ENCODE measurements at regions not wholly inside any gene's neighbourhood (a gene's known extent, or its start where the extent isn't known, plus 50 kb on each side); places are given as distances from the start of the nearest gene placed in this dataset.
"Not testable (repeated sequence)": the region's sequence is repeated elsewhere in the genome, so short reads cannot be mapped to it uniquely, and the experiment has no call there.

DNA sequence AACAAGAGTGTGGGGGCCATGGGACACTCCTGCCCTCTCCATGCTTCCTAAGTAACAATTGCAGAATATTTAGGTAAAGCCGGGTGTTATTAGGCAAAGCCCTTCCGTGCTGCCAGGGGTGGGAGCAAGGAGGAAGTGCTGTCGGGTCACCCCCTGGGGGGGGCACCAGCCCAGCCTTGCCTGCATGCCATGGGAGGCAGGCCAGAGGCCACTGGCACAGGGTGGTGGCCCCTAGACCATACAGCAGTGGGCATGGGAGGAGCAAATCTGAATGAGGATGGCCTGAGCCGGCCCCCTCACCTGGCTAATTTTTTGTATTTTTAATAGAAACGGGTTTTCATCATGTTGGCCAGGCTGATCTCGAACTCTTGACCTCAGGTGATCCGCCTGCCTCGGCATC lies 355.7 kb upstream of the CDH8 start:
- DNase-seq (ENCODE audit: low read depth): no peak

DNA sequence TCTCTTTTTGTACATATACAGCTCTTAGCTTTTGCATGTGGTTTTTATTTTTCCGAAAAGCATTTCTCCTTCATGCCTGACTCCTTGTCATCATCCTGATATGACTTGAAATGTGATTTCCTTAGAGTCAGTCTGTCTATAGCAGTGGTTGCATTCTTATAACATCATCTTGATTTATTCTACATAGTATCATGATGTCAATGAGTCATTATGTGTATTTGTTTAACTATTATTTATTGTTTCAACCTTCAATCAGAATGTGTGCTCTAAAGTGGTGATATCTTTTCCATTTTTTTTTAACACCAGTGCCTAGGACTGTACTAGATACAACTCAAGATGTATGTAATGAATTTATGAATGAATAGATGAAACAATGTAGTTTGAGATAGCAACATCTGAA lies 354.9 kb upstream of the CDH8 start:
- DNase-seq (ENCODE audit: low read depth): no peak

DNA sequence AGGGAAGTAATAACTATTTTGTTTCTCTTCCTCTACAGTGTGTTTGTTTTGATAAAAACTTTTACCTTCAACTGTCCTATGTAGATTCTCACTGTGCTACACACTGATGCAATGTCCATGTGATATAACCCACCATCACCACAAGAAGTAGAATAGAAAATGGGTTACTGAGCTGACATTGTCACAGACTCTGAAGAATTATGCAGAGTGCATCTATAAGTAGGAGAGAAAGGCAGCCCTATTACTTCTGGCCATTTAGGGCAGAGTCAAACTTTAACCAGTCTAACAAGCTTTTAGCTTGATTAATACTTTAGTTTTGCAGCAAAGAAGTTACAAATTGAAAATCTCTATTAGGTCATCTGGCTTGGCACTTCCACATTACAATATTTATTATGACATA lies 354.0 kb upstream of the CDH8 start:
- no peak for DNase-seq (ENCODE audit: low read depth)

DNA sequence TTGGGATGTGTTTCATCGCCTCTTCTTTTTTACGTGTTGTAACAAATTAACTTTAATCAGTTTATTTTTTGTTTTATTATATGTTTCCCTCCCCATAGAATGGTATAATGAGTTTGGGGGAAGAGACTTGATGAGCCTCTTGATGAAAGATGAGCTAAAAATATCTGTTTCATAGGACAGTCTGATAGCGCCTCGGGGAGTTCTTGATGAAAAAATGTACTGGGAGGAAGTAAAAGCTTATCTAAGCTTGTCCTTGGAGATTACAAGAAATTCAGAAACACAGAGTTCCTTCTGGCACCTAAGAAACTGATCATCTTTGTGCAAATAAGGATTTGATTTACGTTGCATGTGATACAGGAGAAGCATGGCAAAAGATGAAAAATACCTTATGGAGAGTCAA lies 350.2 kb upstream of the CDH8 start:
- DNase-seq (ENCODE audit: low read depth): no peak

DNA sequence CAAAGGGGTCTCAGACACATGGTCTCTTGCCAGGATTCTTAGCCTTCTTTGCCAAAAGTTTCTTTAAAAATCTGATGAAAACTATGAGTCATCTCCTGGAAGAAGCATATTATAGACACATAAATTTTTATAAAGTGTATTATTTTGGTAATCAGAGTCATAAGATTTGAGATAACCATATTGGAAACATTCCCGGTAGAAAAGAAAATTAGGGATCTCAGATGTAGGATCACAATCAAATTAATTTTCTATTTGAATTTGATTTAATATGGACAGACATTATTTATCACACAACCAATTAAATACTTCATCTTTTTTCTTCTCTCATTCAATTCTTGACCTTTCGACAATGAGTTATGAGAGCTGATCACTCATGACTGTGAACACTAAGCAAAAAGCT lies 347.7 kb upstream of the CDH8 start:
- no peak for DNase-seq (ENCODE audit: low read depth)

DNA sequence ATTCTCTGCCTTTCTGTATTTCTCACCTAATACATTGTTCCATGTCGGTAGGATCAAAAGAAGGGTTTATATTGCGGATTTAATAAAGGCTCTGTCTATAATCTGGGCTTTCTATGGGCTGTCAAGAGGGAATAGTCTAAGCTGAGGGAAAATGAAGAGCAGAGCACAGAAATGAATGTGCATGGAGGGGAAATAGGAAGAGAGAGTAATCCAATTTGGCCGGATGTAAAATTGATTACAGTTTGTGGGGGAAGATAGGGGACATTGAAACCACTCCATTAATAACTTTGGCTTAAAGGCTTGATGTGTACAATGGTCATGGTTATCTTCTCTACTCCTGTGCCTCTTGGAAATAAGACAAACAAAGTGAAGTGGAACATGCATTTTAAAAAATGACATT lies 334.2 kb upstream of the CDH8 start:
- no peak for DNase-seq (ENCODE audit: low read depth)

DNA sequence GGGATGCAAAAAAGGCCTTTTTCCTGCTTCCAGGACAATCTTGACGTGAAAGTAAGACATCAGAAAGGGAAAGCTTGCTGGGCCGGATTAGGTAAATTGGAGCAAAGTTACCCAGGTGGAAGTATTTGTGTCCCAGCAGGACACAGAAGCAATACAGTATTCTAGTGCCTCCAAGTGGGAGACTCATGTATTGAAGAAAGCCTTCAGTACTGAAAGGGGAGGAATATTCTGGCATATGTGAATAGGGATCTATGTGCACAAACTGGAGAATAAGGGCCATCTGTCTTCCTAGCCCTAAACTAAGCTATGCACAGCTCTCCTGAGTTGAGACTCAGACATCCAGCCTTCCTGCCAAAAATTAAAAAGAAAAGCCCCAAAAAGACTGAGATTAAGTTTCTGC lies 327.3 kb upstream of the CDH8 start:
- no peak for DNase-seq (ENCODE audit: low read depth)

DNA sequence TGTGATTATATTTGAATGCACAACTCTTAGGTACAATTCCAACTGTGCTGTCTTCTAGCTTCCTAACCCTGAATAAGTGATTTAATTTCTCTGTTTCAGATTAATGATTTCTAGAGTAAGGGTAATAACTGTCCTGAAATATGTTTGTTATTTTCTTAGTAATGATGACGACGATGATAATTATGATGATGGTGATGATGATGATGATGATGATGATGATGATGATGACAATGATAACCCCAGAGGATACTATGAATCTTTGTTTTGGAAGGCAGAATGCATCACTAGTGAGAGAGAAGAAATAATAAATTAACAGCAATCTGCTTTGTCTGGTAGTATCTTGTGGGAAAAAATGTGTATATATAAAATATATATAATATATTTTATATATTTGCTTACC lies 317.1 kb upstream of the CDH8 start:
- no peak for DNase-seq (ENCODE audit: low read depth)

DNA sequence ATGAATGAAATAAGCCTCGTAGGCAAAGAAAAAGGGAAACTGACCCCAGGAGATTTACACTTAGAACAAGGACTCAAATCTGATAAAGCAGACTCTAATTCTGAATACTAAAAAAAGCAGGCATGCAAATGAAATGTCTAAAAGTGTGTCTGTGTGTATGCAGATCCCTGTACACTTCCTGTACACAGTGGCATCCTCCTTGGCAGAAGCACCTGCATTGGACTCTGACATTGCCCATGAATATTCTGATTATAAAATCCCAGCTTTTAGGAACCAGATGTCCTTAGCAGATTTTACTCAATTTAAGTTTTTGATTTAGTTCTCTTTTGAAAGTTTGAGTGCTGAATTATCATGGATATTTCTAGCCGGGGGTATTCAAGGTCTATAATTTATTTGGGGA lies 306.0 kb upstream of the CDH8 start:
- DNase-seq (ENCODE audit: low read depth): no peak

DNA sequence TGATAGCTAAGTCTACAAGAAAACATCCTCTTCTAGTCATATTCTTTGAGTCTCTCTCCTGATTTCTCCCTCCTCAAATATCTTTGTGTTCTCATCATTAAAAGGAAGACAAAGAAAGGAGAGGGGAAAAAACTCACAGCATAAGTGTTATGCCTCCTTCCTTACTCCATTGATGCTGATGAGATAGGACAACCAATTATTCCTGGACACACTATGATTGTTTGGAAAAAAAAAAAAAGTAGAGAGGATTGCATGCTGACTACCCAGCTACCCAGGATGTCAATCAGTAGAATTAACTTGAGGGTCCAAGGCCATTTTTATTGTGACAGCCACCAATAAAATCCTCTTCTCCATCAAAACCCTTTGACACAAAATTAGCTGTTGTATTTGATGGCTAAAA lies 299.1 kb upstream of the CDH8 start:
- DNase-seq (ENCODE audit: low read depth): no peak

DNA sequence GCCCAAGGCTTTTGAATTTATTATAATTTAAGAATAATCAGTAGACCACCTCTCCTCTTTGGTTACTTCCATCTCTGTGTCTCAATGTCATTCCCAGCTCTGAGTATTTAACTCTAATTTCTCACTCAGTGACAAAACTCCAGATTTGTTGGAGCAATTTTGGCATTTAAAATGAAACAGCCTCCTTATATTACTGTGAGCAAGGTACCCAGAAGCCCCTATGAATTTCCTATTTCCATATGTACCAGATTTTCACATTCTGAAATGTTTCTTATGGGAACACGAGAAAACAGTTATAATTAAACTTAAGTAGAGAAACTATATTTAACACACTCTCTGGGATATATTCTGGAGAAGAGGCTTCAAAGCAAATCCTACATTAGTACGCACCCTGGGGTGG lies 285.4 kb upstream of the CDH8 start:
- no peak for DNase-seq (ENCODE audit: low read depth)

DNA sequence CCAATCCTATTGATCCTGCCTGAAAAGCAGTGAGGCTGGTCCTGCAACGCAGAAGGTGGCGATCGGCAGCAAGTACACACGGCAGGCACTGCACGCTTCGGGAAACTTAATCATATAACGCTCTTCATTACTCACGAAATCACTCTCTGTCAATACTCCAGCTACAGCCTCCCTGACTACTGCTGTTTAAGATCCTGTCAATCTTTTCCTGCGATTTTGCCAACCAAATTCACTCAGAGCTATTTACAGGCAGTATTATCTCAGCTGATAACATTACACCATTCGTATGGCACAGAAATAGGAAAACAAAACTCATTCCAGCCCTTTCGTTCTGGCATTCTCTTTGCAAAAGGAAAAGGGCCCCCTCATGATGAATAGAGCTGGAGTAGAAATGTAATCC lies 262.4 kb upstream of the CDH8 start:
- DNase-seq (ENCODE audit: low read depth): no peak

DNA sequence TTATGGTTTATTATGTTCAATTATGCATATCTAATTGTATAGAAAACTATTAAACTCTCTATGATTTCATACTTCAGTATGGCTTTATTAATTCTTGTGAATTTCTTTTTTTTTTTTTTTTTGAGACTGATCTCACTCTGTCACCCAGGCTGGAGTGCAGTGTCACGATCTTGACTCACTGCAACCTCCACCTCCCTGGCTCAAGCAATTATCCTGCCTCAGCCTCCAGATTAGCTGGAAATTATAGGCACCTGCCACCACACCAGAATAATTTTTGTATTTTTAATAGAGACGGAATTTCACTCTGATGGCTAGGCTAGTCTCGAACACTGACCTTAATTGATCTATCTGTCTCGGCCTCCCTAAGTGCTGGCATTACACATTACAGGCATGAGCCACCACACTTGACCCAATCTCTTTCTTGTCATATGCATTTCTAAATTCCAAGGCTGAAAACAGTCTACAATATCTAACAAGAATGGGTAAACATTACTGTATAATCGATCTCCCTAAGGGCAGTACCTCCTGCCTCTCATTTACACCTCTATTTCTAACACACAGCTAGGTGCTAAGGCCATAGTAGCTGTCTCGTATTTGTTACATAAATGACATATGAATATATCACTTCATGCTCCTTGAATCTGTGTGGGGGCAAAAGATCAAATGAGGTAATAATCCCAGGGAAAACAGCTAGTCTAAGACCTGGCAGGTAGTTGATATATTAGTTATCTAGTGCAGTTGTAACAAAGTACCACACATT lies 258.2 kb upstream of the CDH8 start:
- no peak for DNase-seq (ENCODE audit: low read depth)

DNA sequence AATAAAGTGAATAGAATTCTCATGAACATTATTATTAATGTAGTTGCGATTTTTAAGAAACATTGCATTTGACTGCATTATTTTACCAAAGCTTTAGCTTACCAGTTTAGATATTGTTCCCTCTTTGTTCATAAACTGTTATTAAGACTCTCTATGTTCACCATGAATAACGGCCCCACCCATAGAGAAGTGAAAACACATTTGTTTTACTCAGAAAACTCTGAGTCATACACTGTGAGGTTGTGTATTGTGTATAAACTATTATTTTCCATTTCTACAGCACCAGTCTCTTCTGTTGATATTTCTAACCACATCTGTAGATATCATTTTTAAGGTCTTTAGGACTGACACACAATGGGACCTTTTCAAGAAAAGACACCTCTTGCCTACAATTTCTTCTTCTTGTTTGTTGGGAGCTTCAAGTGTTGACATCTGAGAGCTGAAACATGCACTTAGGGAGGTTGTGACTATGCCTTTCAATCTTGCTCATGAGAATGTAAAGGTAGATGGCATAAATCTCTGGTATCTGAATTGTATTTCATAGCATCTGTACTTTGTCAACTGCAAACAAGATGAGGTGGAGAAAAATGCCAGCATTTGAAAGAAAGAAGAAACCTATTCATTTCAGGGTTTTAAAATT lies 252.9 kb upstream of the CDH8 start:
- DNase-seq (ENCODE audit: low read depth): no peak

DNA sequence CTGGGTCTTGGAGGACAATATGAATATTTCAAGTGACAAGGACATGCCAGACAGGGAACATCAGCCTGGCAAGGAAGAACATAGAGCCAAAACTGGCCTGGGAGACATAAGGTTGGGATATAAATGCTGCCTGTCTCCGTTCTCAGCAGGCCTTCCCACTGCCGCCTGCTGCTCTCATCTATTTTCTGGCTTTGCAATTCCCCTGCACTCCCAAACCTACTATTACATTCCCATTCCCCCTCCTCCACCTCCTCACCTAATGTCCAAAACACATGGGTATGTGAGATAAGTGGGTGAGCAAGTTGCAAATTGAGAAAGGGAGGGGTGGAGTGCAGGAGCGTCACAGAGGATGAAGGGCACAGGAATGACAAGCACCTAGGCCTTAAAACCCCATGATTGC lies 244.3 kb upstream of the CDH8 start:
- no peak for DNase-seq (ENCODE audit: low read depth)

DNA sequence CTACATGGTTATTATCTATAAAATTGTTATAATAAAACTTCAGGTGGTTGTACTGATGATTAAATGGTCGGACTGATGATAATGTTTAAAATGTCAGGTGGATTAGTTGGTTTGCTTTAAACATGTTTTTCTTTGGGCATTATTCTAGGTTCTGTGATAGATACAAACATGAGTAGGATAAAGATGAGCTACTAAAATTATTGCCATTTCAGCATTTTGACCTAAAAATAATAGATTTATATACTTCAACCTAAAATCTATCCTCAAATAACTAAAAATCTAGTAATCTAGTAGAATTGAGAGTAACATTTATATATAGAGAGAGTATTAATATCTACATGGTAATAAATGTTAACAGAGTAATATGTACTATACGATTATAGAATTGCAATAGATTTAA lies 241.7 kb upstream of the CDH8 start:
- DNase-seq (ENCODE audit: low read depth): no peak

DNA sequence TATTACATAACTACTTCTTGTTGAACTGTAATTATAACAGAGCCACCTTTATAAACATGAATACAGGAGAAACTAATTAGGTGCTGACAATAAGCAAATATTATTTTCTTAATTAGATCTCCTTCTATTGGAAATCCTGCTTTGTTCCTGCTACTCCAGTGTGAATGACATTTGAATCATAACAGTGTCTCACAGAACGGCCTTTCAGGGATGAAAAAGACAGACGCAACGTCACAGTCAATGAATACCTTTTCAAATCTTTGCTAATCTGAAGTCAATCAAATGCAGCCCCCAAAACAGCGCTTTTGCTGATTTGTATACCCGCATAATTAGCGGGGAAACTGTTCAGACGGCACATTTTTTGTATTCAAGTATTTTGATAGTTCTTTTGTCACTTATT lies 240.4 kb upstream of the CDH8 start:
- DNase-seq (ENCODE audit: low read depth): no peak

DNA sequence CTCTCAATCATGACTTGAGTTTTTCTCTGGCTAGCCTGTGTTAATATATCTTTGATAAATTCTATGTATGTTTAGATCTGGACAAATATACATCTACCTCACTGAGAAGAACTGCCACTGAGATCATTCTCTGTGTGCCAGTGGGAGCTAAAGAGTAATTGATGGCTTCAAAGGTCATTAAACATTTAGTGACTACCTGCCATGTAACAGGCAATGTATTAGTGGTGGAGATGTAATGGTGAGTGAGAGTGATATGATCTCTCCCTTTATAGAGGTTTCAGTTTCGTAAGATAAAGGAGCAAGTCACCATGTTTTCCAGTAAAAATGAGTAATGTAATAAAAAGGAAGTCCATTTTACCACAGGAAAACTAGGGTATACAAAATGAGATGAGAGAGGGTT lies 235.8 kb upstream of the CDH8 start:
- no peak for DNase-seq (ENCODE audit: low read depth)

DNA sequence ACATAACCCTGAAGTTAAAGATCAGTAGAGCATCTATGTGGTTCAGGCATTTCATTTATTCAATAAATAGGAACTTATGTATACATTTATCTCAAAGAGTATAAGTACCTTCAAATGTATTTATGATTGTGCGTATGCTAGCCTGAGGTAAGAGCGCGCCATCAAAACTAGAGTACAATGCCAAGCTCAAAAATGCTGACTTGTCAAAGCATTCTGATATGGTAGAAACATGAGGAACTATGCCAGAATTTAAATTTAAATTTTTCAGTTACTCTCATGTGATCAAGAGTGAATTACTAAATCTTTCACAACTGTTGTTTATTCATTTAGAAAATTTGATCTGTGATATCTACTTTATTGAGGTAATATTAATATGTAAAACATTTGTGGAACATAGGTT lies 225.5 kb upstream of the CDH8 start:
- DNase-seq (ENCODE audit: low read depth): no peak

DNA sequence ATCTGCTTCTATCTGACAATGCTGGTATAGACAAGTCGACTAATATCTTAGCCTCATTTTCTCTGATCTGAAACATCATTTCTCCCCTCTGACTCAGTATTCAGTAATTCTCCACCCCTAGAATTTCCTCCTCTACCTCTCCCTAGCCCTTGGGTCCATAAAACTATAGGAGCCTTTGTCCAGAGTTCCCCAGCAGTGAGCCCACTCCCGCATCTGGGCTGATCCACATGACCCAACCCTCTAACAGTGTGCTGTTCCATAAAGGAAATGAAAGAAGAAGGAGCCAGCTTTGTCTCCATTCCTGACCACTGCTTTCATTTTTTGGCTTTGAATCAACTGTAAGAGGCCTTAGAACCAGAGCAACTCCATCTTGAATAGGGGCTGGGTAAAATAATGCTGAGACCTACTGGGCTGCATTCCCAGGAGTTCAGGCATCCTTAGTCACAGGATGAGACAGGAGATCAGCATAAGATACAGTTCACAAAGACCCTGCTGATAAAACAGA lies 222.7 kb upstream of the CDH8 start:
- DNase-seq (ENCODE audit: low read depth): not testable (repeated sequence)

DNA sequence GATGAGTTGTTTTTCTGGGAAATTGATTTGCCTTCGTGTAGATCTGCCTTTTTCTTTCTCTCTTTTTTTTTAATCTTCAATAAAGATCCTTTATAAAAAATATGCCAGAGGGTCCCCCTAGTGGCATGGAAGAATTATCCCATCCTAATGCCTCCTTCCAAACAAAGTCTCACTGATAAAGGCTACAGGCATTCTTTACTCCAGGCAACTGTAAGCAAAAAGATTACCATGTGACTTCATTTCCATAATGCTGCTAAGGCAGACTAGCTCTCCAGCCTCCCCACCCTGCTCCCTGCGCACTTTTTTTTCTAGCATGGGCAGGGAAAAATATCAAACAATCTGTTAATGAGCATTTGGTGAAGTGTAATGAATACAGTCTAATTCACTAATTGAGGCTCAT lies 220.2 kb upstream of the CDH8 start:
- DNase-seq (ENCODE audit: low read depth): peak; percentile 38

DNA sequence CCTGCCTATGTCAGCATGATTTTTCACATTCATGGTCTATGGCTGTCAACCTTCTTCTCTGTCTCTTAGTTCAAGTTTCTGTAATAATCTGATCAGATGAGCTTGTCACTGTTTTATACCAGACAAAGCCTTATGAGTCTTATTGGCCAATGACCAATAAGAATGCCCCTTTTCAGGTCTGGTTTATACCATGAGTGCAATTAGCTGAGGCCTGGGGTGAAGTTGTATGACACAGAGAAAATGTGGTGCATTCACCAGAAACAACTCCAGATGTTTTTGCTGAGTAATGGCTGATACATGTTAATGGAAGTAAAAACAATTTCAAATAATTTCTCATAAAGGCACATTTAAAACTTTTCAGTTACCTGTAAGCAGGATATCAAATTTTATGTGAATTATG lies 218.6 kb upstream of the CDH8 start:
- DNase-seq (ENCODE audit: low read depth): peak; percentile 38

DNA sequence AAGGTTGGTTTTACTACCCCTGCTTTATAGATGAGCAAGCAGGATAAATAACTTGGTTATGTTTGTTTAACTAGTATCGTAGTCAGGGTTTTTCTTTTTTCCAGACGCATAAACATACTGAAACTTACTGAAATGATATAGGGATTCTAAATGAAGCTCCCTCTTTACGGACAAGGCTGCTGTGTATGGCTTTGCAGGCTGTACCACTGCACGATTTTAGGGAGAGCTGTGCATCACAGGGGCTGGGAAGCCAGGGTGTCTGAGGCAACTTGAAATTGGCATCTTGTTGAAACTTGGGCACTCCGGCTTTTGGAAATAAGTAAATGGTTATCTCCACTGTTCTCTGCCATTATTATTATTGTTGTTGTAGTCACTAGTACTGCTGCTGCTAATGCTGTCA lies 218.1 kb upstream of the CDH8 start:
- DNase-seq (ENCODE audit: low read depth): peak; percentile 20

DNA sequence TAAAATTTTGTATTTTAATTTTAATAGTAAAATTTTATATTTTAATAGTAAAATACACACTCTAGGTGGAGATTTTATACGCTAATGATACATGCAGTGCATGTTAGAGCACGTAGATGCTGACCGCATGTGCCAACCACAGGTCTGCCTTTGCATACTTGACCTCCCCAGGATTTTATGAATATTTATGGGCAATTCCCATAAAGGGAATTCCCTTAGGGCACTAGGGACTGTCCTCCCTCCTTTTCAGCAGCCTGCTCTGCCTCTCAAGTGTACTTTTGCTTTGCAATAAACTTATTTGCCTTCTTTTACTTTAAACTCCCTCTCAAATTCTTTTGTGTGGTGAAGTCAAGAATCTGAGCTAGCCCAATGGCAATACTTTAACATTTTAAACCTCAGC lies 217.7 kb upstream of the CDH8 start:
- DNase-seq (ENCODE audit: low read depth): peak; percentile 72
